ENCODE measurements at regions not wholly inside any gene's neighbourhood (a gene's known extent, or its start where the extent isn't known, plus 50 kb on each side); places are given as distances from the start of the nearest gene placed in this dataset.
A peak's percentile ranks its signal among the peaks of the same experiment; 100 is the strongest.

DNA sequence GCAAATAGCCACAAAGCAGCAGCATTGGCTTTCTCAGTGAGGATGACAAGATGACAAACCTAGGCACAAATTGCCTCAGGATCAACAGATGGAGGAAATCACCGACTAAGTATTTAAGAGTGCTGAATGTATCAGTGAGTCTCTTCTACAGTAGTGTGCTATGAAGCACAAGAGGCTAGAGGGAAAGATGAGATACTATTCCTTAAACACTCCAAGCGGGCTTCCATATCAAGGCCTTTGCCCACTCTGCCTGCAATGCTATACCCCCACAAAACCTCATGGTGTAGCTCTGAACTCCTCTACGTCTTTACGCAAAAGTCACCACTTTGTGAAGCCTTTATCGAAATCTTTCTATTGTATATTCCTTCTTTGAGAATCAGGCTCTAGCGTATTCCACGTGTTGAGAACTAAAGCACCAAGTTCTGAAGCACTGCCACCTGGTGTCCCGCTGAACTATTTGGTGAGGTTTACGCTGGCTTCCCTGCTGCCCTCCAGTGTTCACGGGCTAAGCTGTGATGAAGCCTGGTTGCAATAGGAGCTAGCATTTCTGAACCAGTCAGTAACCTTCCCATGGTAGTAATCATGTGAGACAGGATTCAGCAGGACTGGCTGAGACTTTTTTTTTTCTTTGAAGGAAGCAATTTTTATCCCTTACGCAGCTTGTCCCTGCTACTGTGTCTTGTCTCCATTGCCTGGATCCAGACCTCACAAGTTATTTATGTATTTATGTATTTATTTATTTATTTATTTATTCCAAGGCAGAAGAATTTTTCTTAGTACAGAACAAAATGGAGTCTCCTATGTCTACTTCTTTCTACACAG is 426.5 kb upstream of the OR4E1 start:
- peak; percentile 54 for DNase-seq
- CTCF ChIA-PET: interaction anchor here (0.7 to 1.5 kb wide), 5 partner anchors 16 to 186 kb away, joined by 3 to 6 read pairs (median 3); no protein-coding TSS in a partner anchor

DNA sequence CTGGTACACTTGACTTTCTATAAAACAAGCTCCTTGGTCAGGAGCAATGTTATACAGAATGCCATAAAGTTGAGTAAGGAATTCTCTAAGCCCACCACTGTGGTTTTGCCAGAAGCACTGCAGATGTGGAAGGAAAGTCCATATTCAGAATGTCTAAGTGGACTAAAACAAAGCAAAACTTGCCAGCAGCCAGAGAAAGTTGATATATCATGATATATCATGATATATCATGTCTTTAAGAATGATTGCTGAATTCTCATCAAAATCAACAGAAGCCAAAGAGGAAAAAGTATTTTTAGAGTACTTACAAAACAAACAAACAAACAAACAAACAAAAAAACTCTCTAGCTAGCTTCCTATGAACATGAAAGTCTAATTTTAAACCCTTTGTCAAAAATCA is 424.8 kb upstream of the OR4E1 start:
- H3K9me3 ChIP-seq (ENCODE audit: control extremely low read depth in 1 of 3, control insufficient read depth in 2 of 3, insufficient read depth in 1 of 3, low read length in 2 of 3): peaks cover 0 to 1% (median 0%) of the 10 kb centered on the region in 3 donors
- ATAC-seq (ENCODE audit: low read depth): no peak
- peaks cover 0 to 20% (median 12%) of the 10 kb centered on the region in 4 experiments for H3K27me3 ChIP-seq (replicated peaks in 1 of 4; ENCODE audit: control extremely low read depth in 1 of 4, control insufficient read depth in 3 of 4, insufficient read depth in 4 of 4, low read length in 3 of 4)
- no peaks in the 10 kb centered on the region for H3K79me2 ChIP-seq (ENCODE audit: control insufficient read depth, insufficient read depth, low read length)
- DNase-seq: no peak
- H3K9ac ChIP-seq (ENCODE audit: low read length): no peak overlapping the region
- peaks cover 3% of the 10 kb centered on the region for H3K4me1 Mint-ChIP-seq
- peaks cover 39% of the 10 kb centered on the region for H3K27me3 Mint-ChIP-seq
- ChIA-PET POLR2A (no interaction called here), CTCF (interaction anchor here (0.7 kb wide), 1 partner anchor 53 kb away, joined by 3 read pairs; no protein-coding TSS in a partner anchor)
- no peak overlapping the region for H3K4me3 ChIP-seq (ENCODE audit: control extremely low read depth in 1 of 5, extremely low read depth in 1 of 5, insufficient read depth in 1 of 5, low read depth in 2 of 5, low read length in 4 of 5)
- no peaks in the 10 kb centered on the region for H3K36me3 ChIP-seq (replicated peaks in 1 of 2; ENCODE audit: control extremely low read depth in 1 of 2, control insufficient read depth in 1 of 2, extremely low read depth in 1 of 2, insufficient read depth in 2 of 2, low read length in 1 of 2)
- no peak overlapping the region for H3K27ac Mint-ChIP-seq
- H4K20me1 ChIP-seq (ENCODE audit: control insufficient read depth, insufficient read depth, low read length, poor library complexity, severe bottlenecking): no peaks in the 10 kb centered on the region
- no peak overlapping the region for H2AFZ ChIP-seq (ENCODE audit: insufficient read depth, low read depth, low read length, poor library complexity, severe bottlenecking)
- no peak overlapping the region for H3K27ac ChIP-seq (ENCODE audit: low read length in 2 of 2)
- TF ChIP-seq EZH2 (IDR thresholded peaks at IDR 0.05; ENCODE audit: borderline replicate concordance, insufficient read depth, low read depth, low read length, poor library complexity, severe bottlenecking): no peak
- TF ChIP-seq, protein P1, sequence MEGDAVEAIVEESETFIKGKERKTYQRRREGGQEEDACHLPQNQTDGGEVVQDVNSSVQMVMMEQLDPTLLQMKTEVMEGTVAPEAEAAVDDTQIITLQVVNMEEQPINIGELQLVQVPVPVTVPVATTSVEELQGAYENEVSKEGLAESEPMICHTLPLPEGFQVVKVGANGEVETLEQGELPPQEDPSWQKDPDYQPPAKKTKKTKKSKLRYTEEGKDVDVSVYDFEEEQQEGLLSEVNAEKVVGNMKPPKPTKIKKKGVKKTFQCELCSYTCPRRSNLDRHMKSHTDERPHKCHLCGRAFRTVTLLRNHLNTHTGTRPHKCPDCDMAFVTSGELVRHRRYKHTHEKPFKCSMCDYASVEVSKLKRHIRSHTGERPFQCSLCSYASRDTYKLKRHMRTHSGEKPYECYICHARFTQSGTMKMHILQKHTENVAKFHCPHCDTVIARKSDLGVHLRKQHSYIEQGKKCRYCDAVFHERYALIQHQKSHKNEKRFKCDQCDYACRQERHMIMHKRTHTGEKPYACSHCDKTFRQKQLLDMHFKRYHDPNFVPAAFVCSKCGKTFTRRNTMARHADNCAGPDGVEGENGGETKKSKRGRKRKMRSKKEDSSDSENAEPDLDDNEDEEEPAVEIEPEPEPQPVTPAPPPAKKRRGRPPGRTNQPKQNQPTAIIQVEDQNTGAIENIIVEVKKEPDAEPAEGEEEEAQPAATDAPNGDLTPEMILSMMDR (IDR thresholded peaks at IDR 0.05): no peak
- no peaks in the 10 kb centered on the region for H3K9me3 Mint-ChIP-seq (ENCODE audit: insufficient read depth)
- no peak overlapping the region for H3K4me2 ChIP-seq (replicated peaks; ENCODE audit: low read depth, low read length, poor library complexity, severe bottlenecking)
- H3K4me1 ChIP-seq (ENCODE audit: control insufficient read depth in 2 of 2, insufficient read depth in 2 of 2, low read length in 2 of 2): no peaks in the 10 kb centered on the region
- intact Hi-C loops (cut with micrococcal nuclease): no loop called here
- no peak overlapping the region for H3K4me3 Mint-ChIP-seq

More for the DNA sequence above, 426.5 kb upstream of the OR4E1 start:
- H3K27me3 ChIP-seq (replicated peaks in 1 of 4; ENCODE audit: control extremely low read depth in 1 of 4, control insufficient read depth in 3 of 4, insufficient read depth in 4 of 4, low read length in 3 of 4): peaks cover 0 to 24% (median 14%) of the 10 kb centered on the region in 4 experiments
- POLR2A ChIA-PET: no interaction called here
- H3K79me2 ChIP-seq (ENCODE audit: control insufficient read depth, insufficient read depth, low read length): no peaks in the 10 kb centered on the region
- no peaks in the 10 kb centered on the region for H4K20me1 ChIP-seq (ENCODE audit: control insufficient read depth, insufficient read depth, low read length, poor library complexity, severe bottlenecking)
- Mint-ChIP-seq H3K27ac (no peak overlapping the region), H3K4me1 (peaks cover 3% of the 10 kb centered on the region), H3K9me3 (ENCODE audit: insufficient read depth) (no peaks in the 10 kb centered on the region), H3K27me3 (peaks cover 44% of the 10 kb centered on the region), H3K4me3 (no peak overlapping the region)
- no peak overlapping the region for H3K4me3 ChIP-seq (ENCODE audit: control extremely low read depth in 1 of 5, extremely low read depth in 1 of 5, insufficient read depth in 1 of 5, low read depth in 2 of 5, low read length in 4 of 5)
- H2AFZ ChIP-seq (ENCODE audit: insufficient read depth, low read depth, low read length, poor library complexity, severe bottlenecking): no peak overlapping the region
- no peak overlapping the region for H3K27ac ChIP-seq (ENCODE audit: low read length in 2 of 2)
- no peaks in the 10 kb centered on the region for H3K36me3 ChIP-seq (replicated peaks in 1 of 2; ENCODE audit: control extremely low read depth in 1 of 2, control insufficient read depth in 1 of 2, extremely low read depth in 1 of 2, insufficient read depth in 2 of 2, low read length in 1 of 2)
- peak; percentile 49 for ATAC-seq (ENCODE audit: low read depth)
- no peak overlapping the region for H3K4me2 ChIP-seq (replicated peaks; ENCODE audit: low read depth, low read length, poor library complexity, severe bottlenecking)
- 7% methylated on average over 6 of the region's 11 CpGs for WGBS (ENCODE audit: insufficient coverage)
- TF ChIP-seq EZH2 (IDR thresholded peaks at IDR 0.05; ENCODE audit: borderline replicate concordance, insufficient read depth, low read depth, low read length, poor library complexity, severe bottlenecking): no peak
- TF ChIP-seq, protein P1 (IDR thresholded peaks at IDR 0.05): peak; percentile 26
- no peak overlapping the region for H3K9ac ChIP-seq (ENCODE audit: low read length)
- no peaks in the 10 kb centered on the region for H3K4me1 ChIP-seq (ENCODE audit: control insufficient read depth in 2 of 2, insufficient read depth in 2 of 2, low read length in 2 of 2)
- intact Hi-C loops (cut with micrococcal nuclease): no loop called here
- peaks cover 0 to 1% (median 0%) of the 10 kb centered on the region in 3 donors for H3K9me3 ChIP-seq (ENCODE audit: control extremely low read depth in 1 of 3, control insufficient read depth in 2 of 3, insufficient read depth in 1 of 3, low read length in 2 of 3)
